Loucy (cell line): ENCODE measurements at regions not wholly inside any gene's neighbourhood (a gene's known extent, or its start where the extent isn't known, plus 50 kb on each side); places are given as distances from the start of the nearest gene placed in this dataset.

Experiments
- CTCF ChIP-seq: fragments of 200-600 bp; sonication (generic); conservative IDR thresholded peaks from 2 replicates; pipeline ENCODE4 v1.5.1; 2014; ENCODE audit warnings: mild to moderate bottlenecking, antibody characterized with exemption, low read length
- EZH2phosphoT487 ChIP-seq: fragments of 200-600 bp; IDR thresholded peaks from 2 replicates; pipeline ENCODE4 v1.6.1; 2018; ENCODE audit warnings: antibody characterized with exemption, mild to moderate bottlenecking, moderate library complexity, borderline replicate concordance

GRCh38 chr15:70351941-70352774 is 254.4 kb upstream of the TLE3 start:
- TF ChIP-seq CTCF (no peak), EZH2phosphoT487 (no peak)
